GM12874 (cell line): ENCODE measurements at regions not wholly inside any gene's neighbourhood (a gene's known extent, or its start where the extent isn't known, plus 50 kb on each side); places are given as distances from the start of the nearest gene placed in this dataset.

ENCODE experiments used
- CTCF ChIP-seq: IDR thresholded peaks from 2 replicates; pipeline ENCODE4 v1.5.1; 2011; ENCODE audit warnings: low read depth, mild to moderate bottlenecking, control low read depth, low read length, moderate library complexity; ENCODE audit not compliant: insufficient read depth

GRCh38 chr9:617445-618085, 223.9 kb upstream of the DMRT1 start:
- TF ChIP-seq CTCF, result no peak

GRCh38 chr9:618478-618877, 223.0 kb upstream of the DMRT1 start:
- no peak for TF ChIP-seq CTCF

GRCh38 chr9:621201-621855, 220.2 kb upstream of the DMRT1 start:
- no peak for TF ChIP-seq CTCF

- no peak for TF ChIP-seq CTCF
Observed at GRCh38 chr9:624935-625500, 216.5 kb upstream of the DMRT1 start.

- TF ChIP-seq CTCF, result no peak
Observed at GRCh38 chr9:625613-626012, 215.9 kb upstream of the DMRT1 start.

GRCh38 chr9:626596-626995, 214.9 kb upstream of the DMRT1 start:
- no peak for TF ChIP-seq CTCF

- no peak for TF ChIP-seq CTCF
Observed at GRCh38 chr9:627336-627970, 214.0 kb upstream of the DMRT1 start.
